HL-60 (cell line): ENCODE measurements at regions not wholly inside any gene's neighbourhood (a gene's known extent, or its start where the extent isn't known, plus 50 kb on each side); places are given as distances from the start of the nearest gene placed in this dataset.

ENCODE experiments used
- DNase-seq, 2 experiments: peaks; one replicate each; pipeline ENCODE4 v3.0.0-alpha.2; 2010 to 2020; ENCODE audit warnings: low read depth in 1 of 2, low spot score in 1 of 2
- H3K27ac ChIP-seq: fragments of 250-450 bp; sonication (Bioruptor Pico); replicated peaks from 2 replicates; pipeline ENCODE4 v1.5.1; 2020; ENCODE audit warnings: mild to moderate bottlenecking, moderate library complexity
- H3K27me3 ChIP-seq: fragments of 250-450 bp; sonication (Bioruptor Pico); 2 replicates; pipeline ENCODE4 v1.5.1; 2021; ENCODE audit warnings: mild to moderate bottlenecking, moderate library complexity; ENCODE audit not compliant: insufficient read depth, poor library complexity, severe bottlenecking
- H3K4me3 ChIP-seq: replicated peaks from 2 replicates; pipeline ENCODE4 v1.5.1; 2011; ENCODE audit warnings: mild to moderate bottlenecking, control low read depth, low read length; ENCODE audit not compliant: insufficient read depth
- CTCF ChIP-seq: IDR thresholded peaks from one replicate; pipeline ENCODE4 v1.5.1; 2011; ENCODE audit warnings: low read length, control low read depth, inconsistent platforms; ENCODE audit not compliant: insufficient read depth
- GABPA ChIP-seq: IDR thresholded peaks from 2 replicates; pipeline ENCODE4 v1.6.1; 2012; ENCODE audit warnings: low read depth
- POLR2AphosphoS5 ChIP-seq: IDR thresholded peaks from 2 replicates; pipeline ENCODE4 v1.6.1; 2012; ENCODE audit warnings: low read depth
- REST ChIP-seq: IDR thresholded peaks from 2 replicates; pipeline ENCODE4 v1.6.1; 2012; ENCODE audit warnings: low read depth; ENCODE audit not compliant: insufficient replicate concordance
- SPI1 ChIP-seq: IDR thresholded peaks from 2 replicates; pipeline ENCODE4 v1.6.1; 2012; ENCODE audit warnings: low read depth, mild to moderate bottlenecking, borderline replicate concordance

GRCh38 chr9:107635803-107636174 lies 146.2 kb upstream of the KLF4 start:
- peak; percentile 31 to 77 for DNase-seq
- TF ChIP-seq CTCF = no peak
- TF ChIP-seq GABPA = no peak
- TF ChIP-seq REST = no peak
- no peak for TF ChIP-seq POLR2AphosphoS5
- no peak for TF ChIP-seq SPI1
- no peaks in the 10 kb centered on the region for H3K27me3 ChIP-seq
- H3K27ac ChIP-seq = peak overlapping the region; percentile 63
- no peak overlapping the region for H3K4me3 ChIP-seq

GRCh38 chr9:107635101-107635802 lies 145.7 kb upstream of the KLF4 start:
- Histone ChIP-seq H3K27ac (peak overlapping the region; percentile 63), H3K27me3 (no peaks in the 10 kb centered on the region), H3K4me3 (no peak overlapping the region)
- no peak for DNase-seq
- no peak for TF ChIP-seq GABPA

GRCh38 chr9:107633406-107633805 lies 143.8 kb upstream of the KLF4 start:
- DNase-seq = no peak
- Histone ChIP-seq H3K27me3 (no peaks in the 10 kb centered on the region), H3K27ac (no peak overlapping the region), H3K4me3 (no peak overlapping the region)
- TF ChIP-seq GABPA (no peak), CTCF (no peak), REST (no peak), SPI1 (no peak), POLR2AphosphoS5 (no peak)

GRCh38 chr9:107632661-107633060 lies 143.1 kb upstream of the KLF4 start:
- no peak overlapping the region for H3K27ac ChIP-seq
- H3K27me3 ChIP-seq = no peaks in the 10 kb centered on the region
- H3K4me3 ChIP-seq = no peak overlapping the region
- DNase-seq = no peak
- TF ChIP-seq CTCF (no peak), REST (no peak), SPI1 (no peak), GABPA (no peak), POLR2AphosphoS5 (no peak)
